IgD-negative memory B cell (primary cell): ENCODE measurements at regions not wholly inside any gene's neighbourhood (a gene's known extent, or its start where the extent isn't known, plus 50 kb on each side); places are given as distances from the start of the nearest gene placed in this dataset.

ENCODE experiments used
- H3K27ac Mint-ChIP-seq, 3 donors: one replicate each; pipeline ENCODE4 v1.8.0; 2020 to 2022; ENCODE audit warnings: mild to moderate bottlenecking in 3 of 3, mixed read lengths in 3 of 3, moderate library complexity in 1 of 3
- H3K27me3 Mint-ChIP-seq: one replicate; pipeline ENCODE4 v1.8.0; 2021; ENCODE audit warnings: mixed read lengths
- H3K36me3 Mint-ChIP-seq: one replicate; pipeline ENCODE4 v1.8.0; 2020; ENCODE audit warnings: mild to moderate bottlenecking, mixed read lengths
- H3K4me1 Mint-ChIP-seq, 3 donors: one replicate each; pipeline ENCODE4 v1.8.0; 2020 to 2022; ENCODE audit warnings: mixed read lengths in 3 of 3, mild to moderate bottlenecking in 1 of 3
- H3K4me3 Mint-ChIP-seq, 4 donors: one replicate each; pipeline ENCODE4 v1.8.0; 2020 to 2022; ENCODE audit warnings: mild to moderate bottlenecking in 4 of 4, mixed read lengths in 4 of 4, moderate library complexity in 3 of 4
- H3K9me3 Mint-ChIP-seq, 3 donors: one replicate each; pipeline ENCODE4 v1.8.0; 2020 to 2021; ENCODE audit warnings: mixed read lengths in 3 of 3, mild to moderate bottlenecking in 1 of 3

DNA sequence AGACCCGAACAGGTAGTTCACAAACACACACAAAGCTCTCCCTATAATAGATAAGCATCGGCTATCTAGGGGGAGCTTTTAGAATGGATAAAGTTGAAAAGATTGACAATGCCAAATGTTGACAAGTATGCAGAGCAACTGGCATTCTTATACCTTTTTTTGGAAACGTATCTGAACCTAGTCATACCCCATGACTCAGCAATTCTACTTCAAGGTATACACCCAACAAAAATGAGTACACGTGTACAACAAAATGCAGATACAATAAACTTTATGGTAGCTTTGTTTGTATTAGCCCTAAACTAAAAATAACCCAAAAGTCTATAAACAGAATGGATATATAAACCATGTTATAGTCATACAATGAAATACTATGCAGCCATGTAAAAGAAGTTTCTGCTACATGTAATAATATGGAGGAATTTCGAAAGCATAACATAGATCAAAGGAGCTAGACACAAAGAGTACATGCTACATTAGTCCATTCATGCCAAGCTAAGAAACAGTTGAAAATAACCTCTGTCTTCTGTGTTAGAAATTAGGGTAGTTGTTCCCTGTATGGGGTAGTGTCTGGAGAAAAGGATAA lies 718.5 kb upstream of the ZNF608 start:
- H3K36me3 Mint-ChIP-seq: peaks cover 4% of the 10 kb centered on the region
- H3K27ac Mint-ChIP-seq: no peak overlapping the region
- H3K27me3 Mint-ChIP-seq: no peaks in the 10 kb centered on the region
- H3K4me1 Mint-ChIP-seq: peaks cover 0 to 2% (median 0%) of the 10 kb centered on the region in 3 donors
- no peak overlapping the region for H3K4me3 Mint-ChIP-seq
- no peaks in the 10 kb centered on the region for H3K9me3 Mint-ChIP-seq

DNA sequence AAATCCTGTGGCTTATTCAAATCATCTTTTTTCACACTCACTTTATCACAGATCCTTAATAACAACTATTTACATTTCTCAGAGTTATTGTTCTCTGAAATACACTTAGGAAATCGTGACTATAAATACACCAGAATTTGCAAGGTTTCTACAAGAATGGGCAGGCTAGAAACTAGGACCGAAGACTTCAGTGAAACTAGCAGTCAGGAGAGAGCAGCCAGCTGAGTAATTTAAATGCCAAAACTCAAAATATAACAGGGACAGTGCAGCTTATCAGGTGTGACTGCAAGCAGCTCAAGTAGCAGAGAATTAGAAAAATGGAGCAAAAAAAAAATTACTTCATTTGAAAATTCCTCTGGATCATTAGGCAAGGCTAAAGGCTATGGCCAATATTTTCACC lies 719.3 kb upstream of the ZNF608 start:
- H3K4me1 Mint-ChIP-seq: peaks cover 0 to 2% (median 0%) of the 10 kb centered on the region in 3 donors

GRCh38 chr5:125467222-125467621 lies 720.8 kb upstream of the ZNF608 start:
- Mint-ChIP-seq H3K9me3 (no peaks in the 10 kb centered on the region), H3K4me1 (peaks cover 0 to 2% (median 0%) of the 10 kb centered on the region in 3 donors), H3K4me3 (no peak overlapping the region), H3K36me3 (peaks cover 4% of the 10 kb centered on the region), H3K27me3 (no peaks in the 10 kb centered on the region), H3K27ac (no peak overlapping the region)

More for the DNA sequence above, 719.3 kb upstream of the ZNF608 start:
- H3K4me3 Mint-ChIP-seq: no peak overlapping the region
- no peak overlapping the region for H3K27ac Mint-ChIP-seq
- H3K9me3 Mint-ChIP-seq: no peaks in the 10 kb centered on the region
- peaks cover 4% of the 10 kb centered on the region for H3K36me3 Mint-ChIP-seq
- H3K27me3 Mint-ChIP-seq: no peaks in the 10 kb centered on the region

- Mint-ChIP-seq H3K36me3 (peaks cover 6% of the 10 kb centered on the region), H3K9me3 (no peaks in the 10 kb centered on the region), H3K4me1 (peaks cover 0 to 2% (median 0%) of the 10 kb centered on the region in 3 donors), H3K27me3 (no peaks in the 10 kb centered on the region), H3K27ac (no peak overlapping the region), H3K4me3 (no peak overlapping the region)
These were observed 724.0 kb upstream of the ZNF608 start for GRCh38 chr5:125470280-125470902.

DNA sequence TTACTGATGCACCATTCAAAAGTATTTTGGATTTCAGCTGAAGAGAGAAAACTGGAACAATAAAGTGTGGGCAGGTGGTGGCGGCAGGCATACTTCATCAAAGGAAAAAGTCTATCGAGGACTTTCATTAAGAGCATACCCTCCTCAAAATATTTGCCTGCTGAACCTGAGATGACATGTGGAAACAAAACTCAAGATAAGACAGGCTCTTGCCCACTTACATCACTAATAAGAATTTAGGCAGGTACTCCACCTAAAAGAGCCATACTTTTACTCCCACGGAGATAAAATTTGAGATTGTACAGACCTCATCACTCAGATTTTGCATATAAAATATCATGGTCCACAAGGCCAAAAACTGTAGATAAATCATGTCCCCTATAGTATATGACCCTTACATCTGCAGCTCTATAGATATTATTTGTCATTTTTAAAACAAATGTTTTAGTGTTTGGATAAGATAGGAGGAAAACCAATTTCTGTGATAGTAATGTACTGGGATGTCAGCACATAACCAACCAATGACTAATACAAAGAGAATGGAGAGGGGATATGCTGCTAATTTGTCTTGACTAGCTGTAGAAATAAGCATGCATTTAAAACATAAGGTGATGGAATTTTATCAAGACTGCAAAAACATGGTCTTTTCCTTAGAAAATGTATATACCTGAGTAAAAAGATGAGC lies 730.6 kb upstream of the ZNF608 start:
- no peak overlapping the region for H3K4me3 Mint-ChIP-seq
- no peaks in the 10 kb centered on the region for H3K4me1 Mint-ChIP-seq
- peaks cover 0 to 1% (median 0%) of the 10 kb centered on the region in 3 donors for H3K9me3 Mint-ChIP-seq
- H3K36me3 Mint-ChIP-seq: peaks cover 2% of the 10 kb centered on the region
- no peak overlapping the region for H3K27ac Mint-ChIP-seq
- no peaks in the 10 kb centered on the region for H3K27me3 Mint-ChIP-seq

- Mint-ChIP-seq H3K27ac (no peak overlapping the region), H3K27me3 (no peaks in the 10 kb centered on the region), H3K9me3 (peaks cover 0 to 1% (median 0%) of the 10 kb centered on the region in 3 donors), H3K36me3 (peaks cover 2% of the 10 kb centered on the region), H3K4me3 (no peak overlapping the region), H3K4me1 (no peaks in the 10 kb centered on the region)
These were observed 731.1 kb upstream of the ZNF608 start for GRCh38 chr5:125477586-125477975.

- Mint-ChIP-seq H3K36me3 (peaks cover 2% of the 10 kb centered on the region), H3K4me1 (no peaks in the 10 kb centered on the region), H3K27ac (no peak overlapping the region), H3K9me3 (peaks cover 0 to 1% (median 0%) of the 10 kb centered on the region in 3 donors), H3K27me3 (no peaks in the 10 kb centered on the region), H3K4me3 (no peak overlapping the region)
These were observed 732.2 kb upstream of the ZNF608 start for GRCh38 chr5:125478599-125478998.

GRCh38 chr5:125480911-125481310 lies 734.5 kb upstream of the ZNF608 start:
- Mint-ChIP-seq H3K27ac (no peak overlapping the region), H3K4me1 (no peaks in the 10 kb centered on the region), H3K36me3 (no peaks in the 10 kb centered on the region), H3K27me3 (no peaks in the 10 kb centered on the region), H3K4me3 (no peak overlapping the region), H3K9me3 (peaks cover 0 to 1% (median 0%) of the 10 kb centered on the region in 3 donors)

DNA sequence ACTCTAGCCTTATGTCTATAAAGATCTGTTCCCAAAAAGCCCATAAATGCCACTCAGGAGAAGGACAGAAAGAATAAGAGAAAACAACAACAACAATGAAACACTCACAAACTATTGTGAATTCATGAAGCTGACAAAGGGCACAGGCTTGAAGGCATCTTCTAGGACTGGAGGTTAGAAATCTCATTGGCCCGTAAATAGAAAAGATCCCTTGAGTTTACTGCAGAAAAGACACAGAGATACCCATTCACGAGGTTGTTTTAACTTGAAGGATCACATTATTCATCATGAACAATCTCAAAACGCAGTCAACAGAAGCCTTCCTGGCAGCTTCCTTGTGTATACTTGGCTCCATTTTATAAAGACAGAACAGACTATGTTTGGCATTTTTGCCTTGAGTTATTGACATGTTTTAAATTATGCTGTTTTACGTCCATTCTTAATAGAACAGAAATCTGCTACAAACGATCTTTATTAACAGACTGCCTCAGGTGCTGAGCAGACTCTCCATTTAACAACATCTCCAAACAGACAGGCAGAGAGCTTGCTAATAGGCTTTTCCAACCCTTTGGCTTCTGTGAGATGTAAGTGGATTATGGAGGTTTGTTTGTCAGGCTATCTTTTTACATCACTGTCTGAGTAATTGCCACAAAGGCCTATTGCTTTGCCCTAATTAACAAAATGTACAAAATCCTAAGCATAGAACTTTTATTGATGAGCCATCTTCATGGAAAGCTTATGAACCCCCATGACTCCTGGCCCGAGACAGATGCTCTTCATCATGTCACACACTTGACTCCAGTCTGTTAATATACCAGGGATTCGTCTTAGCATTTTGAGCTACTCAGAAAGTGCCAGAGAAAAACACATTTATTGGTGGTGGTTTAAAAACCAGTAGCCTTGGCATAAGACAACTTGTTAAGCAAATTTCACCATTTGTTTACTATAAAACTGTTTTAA lies 735.3 kb upstream of the ZNF608 start:
- Mint-ChIP-seq H3K27me3 (no peaks in the 10 kb centered on the region), H3K36me3 (no peaks in the 10 kb centered on the region), H3K27ac (no peak overlapping the region), H3K9me3 (peaks cover 0 to 1% (median 0%) of the 10 kb centered on the region in 3 donors), H3K4me3 (no peak overlapping the region), H3K4me1 (no peaks in the 10 kb centered on the region)

- H3K36me3 Mint-ChIP-seq: no peaks in the 10 kb centered on the region
- no peak overlapping the region for H3K27ac Mint-ChIP-seq
- no peaks in the 10 kb centered on the region for H3K4me1 Mint-ChIP-seq
- no peaks in the 10 kb centered on the region for H3K27me3 Mint-ChIP-seq
- no peak overlapping the region for H3K4me3 Mint-ChIP-seq
- H3K9me3 Mint-ChIP-seq: peaks cover 0 to 4% (median 4%) of the 10 kb centered on the region in 3 donors
These were observed 737.2 kb upstream of the ZNF608 start for GRCh38 chr5:125483609-125484008.

- Mint-ChIP-seq H3K9me3 (peaks cover 0 to 4% (median 4%) of the 10 kb centered on the region in 3 donors), H3K27me3 (no peaks in the 10 kb centered on the region), H3K27ac (no peak overlapping the region), H3K36me3 (no peaks in the 10 kb centered on the region), H3K4me3 (no peak overlapping the region), H3K4me1 (no peaks in the 10 kb centered on the region)
These were observed 737.9 kb upstream of the ZNF608 start for GRCh38 chr5:125484272-125484741.

DNA sequence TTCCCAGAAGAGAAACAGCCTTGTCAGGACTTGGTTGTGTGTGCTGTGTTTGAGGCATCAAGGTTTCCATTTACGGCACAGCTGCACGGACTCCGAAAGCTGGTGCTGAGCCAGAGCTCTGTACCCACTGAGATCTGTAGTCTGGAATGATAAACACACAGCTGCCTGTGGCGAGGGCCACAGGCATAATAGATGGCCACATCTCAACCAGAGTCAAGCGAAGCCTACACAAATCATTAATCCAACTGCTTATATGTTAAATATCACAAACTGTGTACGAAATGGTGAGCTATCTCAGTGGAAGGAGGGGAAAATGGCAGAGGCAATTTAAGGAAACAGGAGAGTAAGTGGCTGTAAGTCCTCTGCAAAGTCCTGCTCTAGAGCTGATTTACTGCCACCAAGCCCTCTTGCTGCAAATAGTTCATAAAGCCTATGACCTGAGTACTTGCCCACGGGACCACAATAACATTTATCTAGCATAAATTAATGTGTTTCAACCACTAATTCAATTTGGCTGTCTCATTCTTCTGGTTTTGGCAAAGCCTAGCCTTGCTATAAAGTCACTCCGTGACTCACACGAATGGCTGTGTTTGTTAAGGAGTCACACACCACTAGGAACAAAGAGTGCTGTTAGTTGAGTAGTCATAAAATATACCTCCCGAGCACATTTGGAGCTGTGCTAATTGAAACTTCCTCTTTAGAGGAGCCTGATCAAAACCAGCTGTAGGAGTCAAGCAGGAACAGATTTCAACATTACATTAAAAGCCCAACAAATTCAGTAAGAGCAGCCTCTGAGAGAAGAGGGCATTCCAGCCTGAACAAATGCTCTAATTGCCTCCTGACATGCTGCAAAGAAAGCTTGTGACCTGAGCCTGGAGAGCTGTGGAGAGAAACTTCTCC lies 738.6 kb upstream of the ZNF608 start:
- Mint-ChIP-seq H3K27ac (no peak overlapping the region), H3K4me1 (no peaks in the 10 kb centered on the region), H3K4me3 (peak overlapping the region in 1 of 4 donors; percentile 29), H3K27me3 (no peaks in the 10 kb centered on the region), H3K36me3 (no peaks in the 10 kb centered on the region), H3K9me3 (peaks cover 0 to 4% (median 4%) of the 10 kb centered on the region in 3 donors)

GRCh38 chr5:125485771-125486170 lies 739.3 kb upstream of the ZNF608 start:
- no peaks in the 10 kb centered on the region for H3K27me3 Mint-ChIP-seq
- H3K4me1 Mint-ChIP-seq: no peaks in the 10 kb centered on the region
- no peaks in the 10 kb centered on the region for H3K36me3 Mint-ChIP-seq
- peaks cover 0 to 4% (median 2%) of the 10 kb centered on the region in 3 donors for H3K9me3 Mint-ChIP-seq
- H3K4me3 Mint-ChIP-seq: no peak overlapping the region
- no peak overlapping the region for H3K27ac Mint-ChIP-seq

DNA sequence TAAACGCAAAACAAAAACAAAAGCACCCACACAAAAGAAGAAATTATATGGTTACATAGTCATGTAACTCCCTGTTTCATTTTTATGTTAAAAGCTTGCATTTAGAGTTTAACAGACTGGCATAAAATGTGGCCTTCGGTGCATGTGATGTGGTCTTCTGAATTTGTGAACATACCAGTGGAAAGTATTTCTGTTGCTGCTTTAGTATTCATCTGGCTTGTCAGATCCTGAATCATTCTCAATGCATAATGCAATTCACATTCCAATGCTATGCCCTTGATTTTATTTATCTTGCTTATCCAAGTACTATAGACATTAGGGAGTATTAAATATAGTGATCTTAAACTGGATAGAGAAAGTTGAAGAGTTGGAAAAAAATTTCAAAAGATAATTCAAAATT lies 740.2 kb upstream of the ZNF608 start:
- Mint-ChIP-seq H3K27me3 (no peaks in the 10 kb centered on the region), H3K27ac (no peak overlapping the region), H3K4me3 (no peak overlapping the region), H3K36me3 (no peaks in the 10 kb centered on the region), H3K9me3 (peaks cover 0 to 4% (median 2%) of the 10 kb centered on the region in 3 donors), H3K4me1 (no peaks in the 10 kb centered on the region)
